ENCODE measurements at regions not wholly inside any gene's neighbourhood (a gene's known extent, or its start where the extent isn't known, plus 50 kb on each side); places are given as distances from the start of the nearest gene placed in this dataset.

GRCh38 chr2:215750763-215751162 lies 262.6 kb downstream of the MREG start:
- Histone ChIP-seq H3K36me3 (no peaks in the 10 kb centered on the region), H3K27ac (no peak overlapping the region), H3K4me1 (peaks cover 0 to 10% of the 10 kb centered on the region in 2 donors), H3K9me3 (no peaks in the 10 kb centered on the region), H3K27me3 (no peaks in the 10 kb centered on the region), H3K4me3 (replicated peaks in 1 of 3) (no peak overlapping the region)
- intact Hi-C loops (cut with DNase I), result no loop called here
- TF ChIP-seq CTCF (IDR thresholded peaks at IDR 0.05), result no peak
- no peak for TF ChIP-seq POLR2A (IDR thresholded peaks at IDR 0.05)
- no peak for DNase-seq
- 71 to 75% methylated on average over 4 of the region's 4 CpGs for WGBS, 2 donors

DNA sequence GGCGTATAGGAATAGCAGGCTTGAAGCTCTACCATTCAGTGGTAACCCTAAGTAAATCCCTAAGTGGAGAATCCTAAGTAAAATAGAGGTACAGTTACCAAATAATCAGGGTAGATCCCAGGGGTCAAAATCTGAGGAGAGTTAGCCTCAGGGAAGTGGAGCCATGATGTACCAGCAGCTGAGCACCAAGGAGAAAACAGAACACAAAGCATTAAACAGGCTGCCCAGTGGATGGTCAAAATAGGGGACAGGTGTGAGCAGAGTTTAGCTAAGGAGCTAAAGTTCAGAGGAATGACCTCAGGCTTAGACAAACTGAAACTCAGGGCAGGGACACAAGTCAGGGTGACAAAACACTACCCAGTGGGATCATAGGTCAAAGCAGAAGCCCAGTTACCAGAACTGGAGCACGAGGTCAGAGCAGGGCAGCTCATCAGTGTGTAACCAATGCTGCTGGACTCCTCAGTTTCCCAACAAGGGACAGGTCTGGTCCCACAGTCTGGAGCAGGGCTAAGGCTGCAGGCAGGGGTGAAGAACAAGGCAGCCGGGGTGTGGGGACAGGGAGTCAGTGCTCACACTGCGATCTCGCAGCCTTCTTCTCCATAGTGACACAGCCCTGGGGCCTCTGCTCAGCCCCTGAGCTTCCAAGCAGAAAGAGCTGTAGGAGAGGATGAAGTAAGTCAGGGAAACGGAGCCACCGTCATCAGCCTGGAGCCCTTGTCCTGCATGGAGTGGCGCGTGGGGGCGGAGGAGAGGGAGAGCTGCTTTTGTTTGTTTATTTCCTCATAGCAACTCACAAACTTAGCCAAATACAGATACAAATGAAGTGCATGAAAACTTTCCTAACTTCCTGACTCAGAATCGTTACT lies 264.0 kb downstream of the MREG start:
- peak; percentile 20 to 22 for DNase-seq
- TF ChIP-seq CTCF (IDR thresholded peaks at IDR 0.05) (no peak), POLR2A (IDR thresholded peaks at IDR 0.05) (no peak)
- Histone ChIP-seq H3K9me3 (no peaks in the 10 kb centered on the region), H3K27ac (no peak overlapping the region), H3K4me1 (peaks cover 0 to 10% of the 10 kb centered on the region in 2 donors), H3K4me3 (replicated peaks in 1 of 3) (no peak overlapping the region), H3K27me3 (no peaks in the 10 kb centered on the region), H3K36me3 (no peaks in the 10 kb centered on the region)
- WGBS, 2 donors, result 76 to 84% methylated on average over 10 to 11 of the region's 11 CpGs
- intact Hi-C loops (cut with DNase I), result no loop called here

DNA sequence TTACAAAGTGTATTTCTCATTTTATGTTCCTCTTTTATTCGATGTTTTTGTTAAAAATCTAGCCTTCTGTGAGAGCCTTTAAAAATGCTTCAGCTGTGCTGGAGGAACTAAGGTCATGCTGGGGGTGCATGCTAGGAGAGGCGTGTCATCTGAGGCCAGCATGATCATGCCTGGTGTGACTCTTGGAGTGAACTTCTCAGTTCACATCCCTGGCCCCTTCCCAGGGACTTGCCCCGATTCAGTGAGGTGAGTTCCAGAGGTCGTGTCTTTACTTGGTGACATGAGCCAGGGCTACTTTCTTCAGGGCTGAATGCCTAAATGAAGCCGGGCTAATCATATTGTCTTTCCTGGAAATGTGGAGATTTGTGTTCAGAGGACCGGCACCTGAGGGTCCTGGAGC lies 264.9 kb downstream of the MREG start:
- no peaks in the 10 kb centered on the region for H3K36me3 ChIP-seq
- WGBS, 2 donors, result 46 to 50% methylated on average over 6 of the region's 6 CpGs
- no peak overlapping the region for H3K4me3 ChIP-seq (replicated peaks in 1 of 3)
- peak in 1 of 2 donors; percentile 8 for DNase-seq
- intact Hi-C loops (cut with DNase I), result no loop called here
- no peaks in the 10 kb centered on the region for H3K9me3 ChIP-seq
- peaks cover 0 to 10% of the 10 kb centered on the region in 2 donors for H3K4me1 ChIP-seq
- no peak overlapping the region for H3K27ac ChIP-seq
- no peaks in the 10 kb centered on the region for H3K27me3 ChIP-seq
- TF ChIP-seq CTCF (IDR thresholded peaks at IDR 0.05), result no peak
- TF ChIP-seq POLR2A (IDR thresholded peaks at IDR 0.05), result no peak

GRCh38 chr2:215746887-215747615 lies 266.3 kb downstream of the MREG start:
- Histone ChIP-seq H3K4me3 (replicated peaks in 1 of 3) (no peak overlapping the region), H3K9me3 (no peaks in the 10 kb centered on the region), H3K4me1 (peaks cover 0 to 10% of the 10 kb centered on the region in 2 donors), H3K36me3 (no peaks in the 10 kb centered on the region), H3K27me3 (no peaks in the 10 kb centered on the region), H3K27ac (no peak overlapping the region)
- DNase-seq, result no peak
- 82 to 83% methylated on average over 3 of the region's 3 CpGs for WGBS, 2 donors
- TF ChIP-seq POLR2A (IDR thresholded peaks at IDR 0.05) (no peak), CTCF (IDR thresholded peaks at IDR 0.05) (no peak)
- intact Hi-C loops (cut with DNase I), result no loop called here
